ENCODE measurements at regions not wholly inside any gene's neighbourhood (a gene's known extent, or its start where the extent isn't known, plus 50 kb on each side); places are given as distances from the start of the nearest gene placed in this dataset.

DNA sequence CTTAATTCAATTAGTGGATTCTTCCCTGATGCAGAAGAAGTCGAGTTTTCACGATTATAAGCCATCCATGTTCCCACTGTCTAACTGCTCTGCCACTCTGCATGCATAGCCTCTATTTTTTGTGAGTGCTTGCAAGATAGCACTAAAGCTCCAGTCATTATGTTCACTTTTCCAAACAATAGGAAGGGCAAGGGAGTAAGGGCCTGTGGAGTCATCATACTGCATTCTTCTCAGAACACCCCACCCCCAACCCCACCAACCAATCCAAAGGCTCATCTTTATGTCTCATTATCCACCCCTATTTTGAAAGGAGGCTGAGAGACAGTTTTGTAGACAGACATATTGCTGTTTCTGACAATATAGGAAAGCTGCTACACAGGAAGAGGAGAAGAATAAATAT, 471.7 kb upstream of the ADGRL2 start:
- H3K27ac ChIP-seq: no peak overlapping the region
- TF ChIP-seq POLR2A (IDR thresholded peaks at IDR 0.05): no peak
- TF ChIP-seq, protein P1, sequence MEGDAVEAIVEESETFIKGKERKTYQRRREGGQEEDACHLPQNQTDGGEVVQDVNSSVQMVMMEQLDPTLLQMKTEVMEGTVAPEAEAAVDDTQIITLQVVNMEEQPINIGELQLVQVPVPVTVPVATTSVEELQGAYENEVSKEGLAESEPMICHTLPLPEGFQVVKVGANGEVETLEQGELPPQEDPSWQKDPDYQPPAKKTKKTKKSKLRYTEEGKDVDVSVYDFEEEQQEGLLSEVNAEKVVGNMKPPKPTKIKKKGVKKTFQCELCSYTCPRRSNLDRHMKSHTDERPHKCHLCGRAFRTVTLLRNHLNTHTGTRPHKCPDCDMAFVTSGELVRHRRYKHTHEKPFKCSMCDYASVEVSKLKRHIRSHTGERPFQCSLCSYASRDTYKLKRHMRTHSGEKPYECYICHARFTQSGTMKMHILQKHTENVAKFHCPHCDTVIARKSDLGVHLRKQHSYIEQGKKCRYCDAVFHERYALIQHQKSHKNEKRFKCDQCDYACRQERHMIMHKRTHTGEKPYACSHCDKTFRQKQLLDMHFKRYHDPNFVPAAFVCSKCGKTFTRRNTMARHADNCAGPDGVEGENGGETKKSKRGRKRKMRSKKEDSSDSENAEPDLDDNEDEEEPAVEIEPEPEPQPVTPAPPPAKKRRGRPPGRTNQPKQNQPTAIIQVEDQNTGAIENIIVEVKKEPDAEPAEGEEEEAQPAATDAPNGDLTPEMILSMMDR (IDR thresholded peaks at IDR 0.05): no peak
- no peaks in the 10 kb centered on the region for H3K4me1 ChIP-seq (replicated peaks in 1 of 2)
- intact Hi-C loops (cut with DNase I): no loop called here
- 85 to 94% (median 90%) methylated on average over 2 of the region's 2 CpGs for WGBS, 4 donors
- H3K36me3 ChIP-seq (replicated peaks in 1 of 2): no peaks in the 10 kb centered on the region
- no peaks in the 10 kb centered on the region for H3K27me3 ChIP-seq
- H3K9me3 ChIP-seq (replicated peaks in 1 of 3): peaks cover 0 to 5% (median 0%) of the 10 kb centered on the region in 3 donors
- no peak for DNase-seq
- no peak overlapping the region for H3K4me3 ChIP-seq

GRCh38 chr1:81327743-81328142, 473.0 kb upstream of the ADGRL2 start:
- Histone ChIP-seq H3K9me3 (replicated peaks in 1 of 3) (peaks cover 0 to 5% (median 0%) of the 10 kb centered on the region in 3 donors), H3K27me3 (no peaks in the 10 kb centered on the region), H3K36me3 (replicated peaks in 1 of 2) (no peaks in the 10 kb centered on the region), H3K4me1 (replicated peaks in 1 of 2) (no peaks in the 10 kb centered on the region), H3K27ac (no peak overlapping the region), H3K4me3 (no peak overlapping the region)
- intact Hi-C loops (cut with DNase I): no loop called here
- TF ChIP-seq POLR2A (IDR thresholded peaks at IDR 0.05): no peak
- TF ChIP-seq, protein P1 (IDR thresholded peaks at IDR 0.05): no peak
- 85 to 91% (median 87%) methylated on average over 5 of the region's 5 CpGs for WGBS, 4 donors
- no peak for DNase-seq

DNA sequence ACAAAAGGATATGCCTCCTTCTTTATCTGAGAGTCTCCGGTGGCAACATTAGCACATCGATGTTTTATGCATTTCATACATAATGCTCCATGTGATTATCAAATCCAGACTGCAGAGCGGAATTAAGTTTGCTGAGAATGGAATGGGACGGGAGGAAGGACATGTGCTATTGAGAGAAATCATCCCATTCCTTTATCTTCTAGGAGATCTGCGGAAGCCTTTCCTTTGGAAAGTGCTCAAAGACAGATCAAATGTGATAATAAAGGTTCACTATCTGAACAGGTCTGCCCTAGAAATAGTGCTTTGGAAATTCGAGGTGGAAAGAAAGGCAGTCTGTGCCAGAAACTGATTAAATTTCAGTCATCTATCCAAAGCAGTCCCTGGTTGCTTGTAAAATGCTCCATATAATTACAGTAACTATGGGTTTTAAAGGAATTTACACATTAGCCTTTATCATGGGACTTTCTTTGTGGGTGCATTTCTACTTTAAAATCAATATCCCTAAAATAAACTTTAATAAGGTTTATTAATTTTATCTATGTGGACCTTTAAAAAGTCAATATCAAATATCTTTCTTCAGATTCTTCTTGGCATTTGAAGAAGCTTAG, 473.5 kb upstream of the ADGRL2 start:
- TF ChIP-seq, protein P1 (IDR thresholded peaks at IDR 0.05): no peak
- no peak for TF ChIP-seq POLR2A (IDR thresholded peaks at IDR 0.05)
- no peak overlapping the region for H3K4me3 ChIP-seq
- H3K4me1 ChIP-seq (replicated peaks in 1 of 2): no peaks in the 10 kb centered on the region
- no peaks in the 10 kb centered on the region for H3K36me3 ChIP-seq (replicated peaks in 1 of 2)
- H3K27me3 ChIP-seq: no peaks in the 10 kb centered on the region
- intact Hi-C loops (cut with DNase I): no loop called here
- WGBS, 4 donors: 74 to 86% (median 83%) methylated on average over 6 of the region's 6 CpGs
- no peak for DNase-seq
- no peak overlapping the region for H3K27ac ChIP-seq
- peaks cover 0 to 5% (median 0%) of the 10 kb centered on the region in 3 donors for H3K9me3 ChIP-seq (replicated peaks in 1 of 3)

DNA sequence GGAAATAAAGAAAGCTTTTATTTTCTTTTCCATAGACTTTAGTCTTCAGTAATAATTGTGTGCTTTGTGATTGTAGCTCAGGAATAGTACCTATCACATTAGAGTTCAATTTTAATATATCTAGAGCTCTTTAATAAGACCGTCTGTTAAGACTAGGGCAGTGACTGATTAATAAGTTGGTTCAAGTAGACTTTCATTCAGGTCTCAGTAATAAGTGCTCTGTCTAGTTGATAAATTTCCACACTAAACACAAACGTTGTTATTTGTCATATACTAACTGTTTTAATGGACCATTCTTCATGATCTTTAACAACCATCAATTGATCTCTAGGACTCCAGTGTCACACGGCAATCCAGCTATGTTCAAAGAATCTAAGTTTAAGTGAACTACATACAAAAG, 474.5 kb upstream of the ADGRL2 start:
- intact Hi-C loops (cut with DNase I): no loop called here
- H3K27me3 ChIP-seq: no peaks in the 10 kb centered on the region

More for the DNA sequence above, 474.5 kb upstream of the ADGRL2 start:
- H3K4me3 ChIP-seq: no peak overlapping the region
- 78 to 86% (median 81%) methylated on average over 3 of the region's 3 CpGs for WGBS, 4 donors
- peaks cover 0 to 5% (median 0%) of the 10 kb centered on the region in 3 donors for H3K9me3 ChIP-seq (replicated peaks in 1 of 3)
- H3K27ac ChIP-seq: no peak overlapping the region
- no peaks in the 10 kb centered on the region for H3K4me1 ChIP-seq (replicated peaks in 1 of 2)
- DNase-seq: no peak
- TF ChIP-seq, protein P1 (IDR thresholded peaks at IDR 0.05): no peak
- no peak for TF ChIP-seq POLR2A (IDR thresholded peaks at IDR 0.05)
- H3K36me3 ChIP-seq (replicated peaks in 1 of 2): no peaks in the 10 kb centered on the region

Data from adrenal gland (tissue), 9 donors.